Esophagus squamous epithelium (tissue), 5 donors: ENCODE measurements at regions not wholly inside any gene's neighbourhood (a gene's known extent, or its start where the extent isn't known, plus 50 kb on each side); places are given as distances from the start of the nearest gene placed in this dataset.

ENCODE experiments used
- DNase-seq: peaks from one replicate; lab custom pipeline; 2025; lab: John Stamatoyannopoulos, UW
- H3K27ac ChIP-seq, 4 donors: fragments of 200-600 bp; sonication (generic); one replicate each; pipeline ENCODE4 v1.5.1; 2016 to 2019; ENCODE audit warnings: mild to moderate bottlenecking in 1 of 4
- H3K27me3 ChIP-seq, 4 donors: fragments of 200-600 bp; sonication (generic); 1 replicate in 3 of 4; 2 replicates in 1 of 4; pipeline versions ENCODE4 v1.5.1 to v1.6.0; 2017 to 2021; ENCODE audit warnings: antibody characterized with exemption in 1 of 4
- H3K36me3 ChIP-seq, 3 donors: fragments of 200-600 bp; sonication (generic); one replicate each; pipeline ENCODE4 v1.5.1; 2016 to 2019
- H3K4me1 ChIP-seq, 3 donors: fragments of 200-600 bp; sonication (generic); one replicate each; pipeline ENCODE4 v1.5.1; 2017 to 2019
- H3K4me3 ChIP-seq, 4 donors: fragments of 200-600 bp; sonication (generic); 1 replicate in 3 of 4; 2 replicates in 1 of 4; pipeline ENCODE4 v1.5.1; 2016 to 2019; ENCODE audit warnings: mild to moderate bottlenecking in 2 of 4, moderate library complexity in 1 of 4
- H3K9me3 ChIP-seq, 3 donors: fragments of 200-600 bp; sonication (generic); one replicate each; pipeline ENCODE4 v1.5.1; 2016 to 2019
- POLR2A ChIP-seq, 4 donors: fragments of 450-650 bp; IDR thresholded peaks; one replicate each; pipeline ENCODE4 v1.6.1; 2017; ENCODE audit warnings: antibody characterized with exemption in 4 of 4, mild to moderate bottlenecking in 4 of 4, moderate library complexity in 3 of 4
- WGBS, 2 donors: methylation state at CpG; one replicate each; pipeline ENCODE4 v1.1.5; 2018; 5-methylcytosine and 5-hydroxymethylcytosine counted together
- intact Hi-C: fragments of 100-400 bp; cut with DNase I; formaldehyde crosslinking; loops from one replicate; pipeline ENCODE4 v1.15.0; 2022
- TF ChIP-seq, protein P1 (sequence below), 6 experiments: fragments of 450-650 bp in 4 of 6; fragments of 200-600 bp in 2 of 6; sonication (generic) in 2 of 6; IDR thresholded peaks; one replicate each; pipeline ENCODE4 v1.5.1; 2016 to 2019; ENCODE audit warnings: antibody characterized with exemption in 6 of 6, mild to moderate bottlenecking in 4 of 6, moderate library complexity in 4 of 6
- donor health status: DM: yes; HTN: yes; CAD: no.

DNA sequence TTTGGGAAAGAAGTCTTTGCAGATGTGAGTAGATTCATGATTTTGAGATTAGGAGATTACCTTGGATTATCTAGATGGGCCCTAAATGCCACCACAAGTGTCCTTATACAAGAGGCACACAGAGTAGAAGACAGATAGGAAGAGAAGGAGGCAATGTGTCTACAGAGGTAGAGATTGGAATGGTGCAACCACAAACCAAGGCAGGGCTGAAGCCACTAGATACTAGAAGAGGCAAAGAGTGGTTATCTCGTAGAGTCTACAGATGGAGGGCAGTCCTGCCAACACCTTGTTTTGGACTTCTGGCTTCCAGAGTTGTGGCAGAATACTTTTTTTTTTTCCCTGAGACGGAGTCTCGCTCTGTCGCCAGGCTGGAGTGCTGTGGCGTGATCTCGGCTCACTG lies 138.3 kb upstream of the AKIRIN2 start:
- H3K4me1 ChIP-seq: no peaks in the 10 kb centered on the region
- H3K4me3 ChIP-seq: no peak overlapping the region
- intact Hi-C loops: no loop called here
- TF ChIP-seq, protein P1, sequence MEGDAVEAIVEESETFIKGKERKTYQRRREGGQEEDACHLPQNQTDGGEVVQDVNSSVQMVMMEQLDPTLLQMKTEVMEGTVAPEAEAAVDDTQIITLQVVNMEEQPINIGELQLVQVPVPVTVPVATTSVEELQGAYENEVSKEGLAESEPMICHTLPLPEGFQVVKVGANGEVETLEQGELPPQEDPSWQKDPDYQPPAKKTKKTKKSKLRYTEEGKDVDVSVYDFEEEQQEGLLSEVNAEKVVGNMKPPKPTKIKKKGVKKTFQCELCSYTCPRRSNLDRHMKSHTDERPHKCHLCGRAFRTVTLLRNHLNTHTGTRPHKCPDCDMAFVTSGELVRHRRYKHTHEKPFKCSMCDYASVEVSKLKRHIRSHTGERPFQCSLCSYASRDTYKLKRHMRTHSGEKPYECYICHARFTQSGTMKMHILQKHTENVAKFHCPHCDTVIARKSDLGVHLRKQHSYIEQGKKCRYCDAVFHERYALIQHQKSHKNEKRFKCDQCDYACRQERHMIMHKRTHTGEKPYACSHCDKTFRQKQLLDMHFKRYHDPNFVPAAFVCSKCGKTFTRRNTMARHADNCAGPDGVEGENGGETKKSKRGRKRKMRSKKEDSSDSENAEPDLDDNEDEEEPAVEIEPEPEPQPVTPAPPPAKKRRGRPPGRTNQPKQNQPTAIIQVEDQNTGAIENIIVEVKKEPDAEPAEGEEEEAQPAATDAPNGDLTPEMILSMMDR (IDR thresholded peaks at IDR 0.05): no peak
- no peak for TF ChIP-seq POLR2A (IDR thresholded peaks at IDR 0.05)
- peaks cover 0 to 4% (median 0%) of the 10 kb centered on the region in 3 donors for H3K9me3 ChIP-seq
- no peak for DNase-seq
- WGBS, 2 donors: 93 to 97% methylated on average over 6 of the region's 6 CpGs
- no peaks in the 10 kb centered on the region for H3K36me3 ChIP-seq
- no peak overlapping the region for H3K27ac ChIP-seq
- H3K27me3 ChIP-seq: peaks cover 0 to 26% (median 0%) of the 10 kb centered on the region in 4 donors

DNA sequence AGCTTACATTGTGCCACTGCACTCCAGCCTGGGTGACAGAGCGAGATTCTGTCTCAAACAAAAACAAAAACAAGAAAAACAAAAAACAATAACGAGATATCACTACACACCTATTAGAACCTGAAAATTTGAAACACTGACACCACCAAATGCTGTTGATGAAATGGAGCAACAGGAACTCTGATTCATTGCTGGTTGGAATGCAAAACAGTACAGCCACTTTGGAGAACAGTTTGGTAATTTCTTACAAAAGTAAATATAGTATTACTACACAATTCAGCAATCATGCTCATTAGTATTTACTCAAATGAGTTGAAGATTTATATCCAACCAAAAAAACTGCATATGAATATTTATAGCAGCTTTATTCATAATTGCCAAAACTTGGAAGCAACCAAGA lies 135.8 kb upstream of the AKIRIN2 start:
- Histone ChIP-seq H3K4me1 (no peaks in the 10 kb centered on the region), H3K36me3 (no peaks in the 10 kb centered on the region), H3K4me3 (no peak overlapping the region), H3K9me3 (peaks cover 0 to 4% (median 0%) of the 10 kb centered on the region in 3 donors), H3K27me3 (peaks cover 0 to 26% (median 0%) of the 10 kb centered on the region in 4 donors), H3K27ac (no peak overlapping the region)
- no peak for DNase-seq
- WGBS, 2 donors: 42 to 76% methylated on average over 2 of the region's 2 CpGs
- intact Hi-C loops: no loop called here
- TF ChIP-seq, protein P1 (IDR thresholded peaks at IDR 0.05): no peak
- no peak for TF ChIP-seq POLR2A (IDR thresholded peaks at IDR 0.05)

DNA sequence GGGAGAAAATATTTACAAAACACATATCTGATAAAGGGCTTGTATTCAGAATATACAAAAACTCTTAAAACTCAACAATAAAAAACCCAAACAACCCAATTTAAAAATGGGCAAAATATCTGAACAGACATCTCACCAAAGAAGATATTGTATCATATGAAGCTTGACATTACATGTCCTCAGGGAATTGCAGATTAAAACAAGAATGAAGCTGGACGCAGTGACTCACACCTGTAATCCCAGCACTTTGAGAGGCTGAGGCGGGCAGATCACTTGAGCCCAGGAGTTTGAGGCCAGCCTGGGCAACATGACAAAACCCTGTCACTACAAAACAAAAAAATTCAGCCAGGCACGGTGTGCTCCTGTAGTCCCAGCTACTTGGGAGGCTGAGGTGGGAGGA lies 135.4 kb upstream of the AKIRIN2 start:
- no peak overlapping the region for H3K4me3 ChIP-seq
- H3K4me1 ChIP-seq: peaks cover 0 to 3% (median 0%) of the 10 kb centered on the region in 3 donors
- H3K27ac ChIP-seq: no peak overlapping the region
- WGBS, 2 donors: 45 to 48% methylated on average over 3 of the region's 3 CpGs
- no peaks in the 10 kb centered on the region for H3K36me3 ChIP-seq
- H3K9me3 ChIP-seq: peaks cover 0 to 4% (median 0%) of the 10 kb centered on the region in 3 donors
- intact Hi-C loops: no loop called here
- H3K27me3 ChIP-seq: peaks cover 0 to 26% (median 0%) of the 10 kb centered on the region in 4 donors
- no peak for TF ChIP-seq POLR2A (IDR thresholded peaks at IDR 0.05)
- TF ChIP-seq, protein P1 (IDR thresholded peaks at IDR 0.05): no peak
- no peak for DNase-seq

DNA sequence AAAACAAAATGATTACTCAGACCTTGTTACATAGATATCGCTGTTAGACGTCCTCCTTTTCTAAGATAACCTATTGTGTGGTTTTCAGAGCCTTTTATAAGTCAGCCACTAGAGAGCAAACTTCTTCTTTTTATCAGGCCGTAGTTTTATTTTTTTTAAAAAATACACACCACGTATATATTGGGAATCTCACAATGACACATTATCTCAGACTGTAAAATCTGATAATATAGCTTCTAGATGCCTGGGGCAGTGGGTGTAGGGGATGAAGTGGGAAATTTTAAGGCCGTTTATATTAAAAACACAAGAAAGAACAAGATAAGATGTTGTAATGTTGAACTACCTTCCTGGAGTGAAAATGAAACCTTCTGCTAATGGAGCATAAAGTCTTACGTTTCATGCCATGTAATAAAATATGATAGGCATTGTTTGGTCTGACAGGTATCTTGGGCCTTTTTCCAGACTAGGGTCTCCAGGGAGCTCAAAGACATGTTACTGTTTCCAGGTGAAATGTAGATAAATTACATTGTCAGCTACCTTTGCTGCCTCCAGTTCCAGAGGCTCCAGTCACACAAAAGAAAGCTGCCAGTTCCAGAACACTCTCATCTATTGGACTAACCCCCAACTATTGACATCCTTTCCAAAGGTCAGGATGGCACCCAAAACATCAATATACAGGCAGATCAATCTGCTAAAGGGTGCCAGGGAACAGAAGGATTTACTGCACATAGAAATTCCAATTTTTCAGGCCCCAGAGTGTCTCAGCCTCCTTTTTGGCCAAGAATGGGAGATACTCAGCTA lies 130.2 kb upstream of the AKIRIN2 start:
- no peak for DNase-seq
- Histone ChIP-seq H3K36me3 (no peaks in the 10 kb centered on the region), H3K9me3 (no peaks in the 10 kb centered on the region), H3K27ac (peak overlapping the region in 3 of 4 donors; percentile 21 to 32 (median 23)), H3K4me1 (peaks cover 0 to 6% (median 0%) of the 10 kb centered on the region in 3 donors), H3K27me3 (no peaks in the 10 kb centered on the region), H3K4me3 (peak overlapping the region; percentile 20 to 60 (median 42))
- intact Hi-C loops: no loop called here
- WGBS, 2 donors: 1 to 3% methylated on average over 6 of the region's 6 CpGs
- no peak for TF ChIP-seq POLR2A (IDR thresholded peaks at IDR 0.05)
- TF ChIP-seq, protein P1 (IDR thresholded peaks at IDR 0.05): peak; percentile 8 to 56 (median 45)

DNA sequence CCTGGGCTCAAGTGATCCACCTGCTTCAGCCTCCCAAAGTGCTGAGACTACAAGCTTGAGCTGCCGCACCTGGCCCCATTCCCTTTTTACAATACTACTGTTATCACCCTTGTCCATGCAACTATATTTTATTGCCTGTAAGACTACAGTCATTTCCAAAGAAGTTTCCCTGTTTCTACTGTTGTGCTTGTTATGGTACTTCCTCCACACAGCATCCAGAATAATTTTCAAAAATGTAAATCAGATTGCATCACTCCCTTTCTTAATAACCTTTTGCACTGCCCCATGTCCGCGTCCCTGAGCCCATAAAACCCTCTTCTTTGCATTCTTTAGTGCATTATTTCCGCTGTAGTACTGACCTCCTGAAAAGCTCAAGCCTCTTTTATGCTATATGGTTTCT lies 128.9 kb upstream of the AKIRIN2 start:
- Histone ChIP-seq H3K4me3 (no peak overlapping the region), H3K36me3 (no peaks in the 10 kb centered on the region), H3K27me3 (no peaks in the 10 kb centered on the region), H3K4me1 (peaks cover 0 to 6% (median 3%) of the 10 kb centered on the region in 3 donors), H3K27ac (no peak overlapping the region), H3K9me3 (no peaks in the 10 kb centered on the region)
- TF ChIP-seq, protein P1 (IDR thresholded peaks at IDR 0.05): no peak
- no peak for TF ChIP-seq POLR2A (IDR thresholded peaks at IDR 0.05)
- DNase-seq: no peak
- intact Hi-C loops: no loop called here
- WGBS, 2 donors: 76 to 87% methylated on average over 4 of the region's 4 CpGs
